ENCODE measurements at regions not wholly inside any gene's neighbourhood (a gene's known extent, or its start where the extent isn't known, plus 50 kb on each side); places are given as distances from the start of the nearest gene placed in this dataset.

- POLR2A ChIA-PET, result no interaction called here
- CTCF ChIA-PET, result interaction anchor here (1.5 kb wide), 1 partner anchor 9 kb away, joined by 4 read pairs; no protein-coding TSS in a partner anchor
- no peaks in the 10 kb centered on the region for H3K9me3 ChIP-seq
- no peak overlapping the region for H2AFZ ChIP-seq (ENCODE audit: low read depth)
- no peak overlapping the region for H3K27ac ChIP-seq (ENCODE audit: low read depth in 2 of 2, low read length in 1 of 2)
- no peak for DNase-seq
- no peak overlapping the region for H3K9ac ChIP-seq
- peaks cover 16 to 40% of the 10 kb centered on the region in 2 experiments; a peak in 3 of 4 replicates for H3K4me1 ChIP-seq (ENCODE audit: control insufficient read depth in 1 of 2, insufficient read depth in 2 of 2, low read depth in 1 of 2, low read length in 1 of 2)
- TF ChIP-seq, protein P1, sequence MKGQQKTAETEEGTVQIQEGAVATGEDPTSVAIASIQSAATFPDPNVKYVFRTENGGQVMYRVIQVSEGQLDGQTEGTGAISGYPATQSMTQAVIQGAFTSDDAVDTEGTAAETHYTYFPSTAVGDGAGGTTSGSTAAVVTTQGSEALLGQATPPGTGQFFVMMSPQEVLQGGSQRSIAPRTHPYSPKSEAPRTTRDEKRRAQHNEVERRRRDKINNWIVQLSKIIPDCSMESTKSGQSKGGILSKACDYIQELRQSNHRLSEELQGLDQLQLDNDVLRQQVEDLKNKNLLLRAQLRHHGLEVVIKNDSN (IDR thresholded peaks at IDR 0.05; ENCODE audit: borderline replicate concordance, low read depth), result no peak
- TF ChIP-seq JUND (IDR thresholded peaks at IDR 0.05) (no peak), CHD2 (IDR thresholded peaks at IDR 0.05; ENCODE audit: low read length, partially characterized antibody) (no peak), RFX5 (IDR thresholded peaks at IDR 0.05; ENCODE audit: low read length) (no peak), EZH2phosphoT487 (IDR thresholded peaks at IDR 0.05; ENCODE audit: borderline replicate concordance, low read depth) (no peak), FOXJ3 (CRISPR knock-in tag; IDR thresholded peaks at IDR 0.05) (no peak), YY1 (IDR thresholded peaks at IDR 0.05; ENCODE audit: low read depth) (no peak), MXI1 (IDR thresholded peaks at IDR 0.05; ENCODE audit: low read depth, low read length) (no peak), POLR2AphosphoS5 (IDR thresholded peaks at IDR 0.05; ENCODE audit: low read depth, low read length) (no peak), SIN3A (IDR thresholded peaks at IDR 0.05; ENCODE audit: borderline replicate concordance, low read depth, low read length) (no peak)
- TF ChIP-seq, protein P2, sequence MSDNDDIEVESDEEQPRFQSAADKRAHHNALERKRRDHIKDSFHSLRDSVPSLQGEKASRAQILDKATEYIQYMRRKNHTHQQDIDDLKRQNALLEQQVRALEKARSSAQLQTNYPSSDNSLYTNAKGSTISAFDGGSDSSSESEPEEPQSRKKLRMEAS (IDR thresholded peaks at IDR 0.05; ENCODE audit: low read depth), result no peak
- no peaks in the 10 kb centered on the region for H3K9me2 ChIP-seq
- no peaks in the 10 kb centered on the region for H4K20me1 ChIP-seq (ENCODE audit: insufficient read depth)
- no peak overlapping the region for H3K4me2 ChIP-seq
- H3K79me2 ChIP-seq (ENCODE audit: insufficient read depth), result no peaks in the 10 kb centered on the region
- H3K4me3 ChIP-seq (ENCODE audit: low read depth in 2 of 2, low read length in 1 of 2), result no peak overlapping the region
- peaks cover 9% of the 10 kb centered on the region for H3F3A ChIP-seq (replicated peaks; ENCODE audit: insufficient read depth)
- no peaks in the 10 kb centered on the region for H3K27me3 ChIP-seq (ENCODE audit: insufficient read depth)
- H3K36me3 ChIP-seq (replicated peaks in 1 of 2; ENCODE audit: control insufficient read depth in 1 of 2, insufficient read depth in 2 of 2, low read length in 1 of 2), result no peaks in the 10 kb centered on the region
- WGBS (ENCODE audit: low lambda C conversion rate), result 76% methylated on average over 5 of the region's 6 CpGs
Measured at GRCh38 chr10:78948621-78949030, 120.1 kb upstream of the ZMIZ1 start.

GRCh38 chr10:78950656-78951587, 117.8 kb upstream of the ZMIZ1 start:
- H2AFZ ChIP-seq (ENCODE audit: low read depth), result no peak overlapping the region
- H3K9ac ChIP-seq, result no peak overlapping the region
- no peaks in the 10 kb centered on the region for H3K9me2 ChIP-seq
- H4K20me1 ChIP-seq (ENCODE audit: insufficient read depth), result no peaks in the 10 kb centered on the region
- no peak overlapping the region for H3K4me2 ChIP-seq
- no peaks in the 10 kb centered on the region for H3K9me3 ChIP-seq
- no peaks in the 10 kb centered on the region for H3K27me3 ChIP-seq (ENCODE audit: insufficient read depth)
- DNase-seq, result no peak
- WGBS (ENCODE audit: low lambda C conversion rate), result 81% methylated on average over 11 of the region's 19 CpGs
- H3F3A ChIP-seq (replicated peaks; ENCODE audit: insufficient read depth), result no peaks in the 10 kb centered on the region
- ChIA-PET POLR2A (interaction anchor here (0.6 kb wide), 1 partner anchor 87 kb away, joined by 3 read pairs; no protein-coding TSS in a partner anchor), CTCF (interaction anchor here (0.6 kb wide), 1 partner anchor 475 kb away, joined by 3 read pairs; no protein-coding TSS in a partner anchor)
- H3K27ac ChIP-seq (ENCODE audit: low read depth in 2 of 2, low read length in 1 of 2), result no peak overlapping the region
- H3K4me1 ChIP-seq (ENCODE audit: control insufficient read depth in 1 of 2, insufficient read depth in 2 of 2, low read depth in 1 of 2, low read length in 1 of 2), result peaks cover 3 to 20% of the 10 kb centered on the region in 2 experiments; a peak in 1 of 4 replicates
- H3K4me3 ChIP-seq (ENCODE audit: low read depth in 2 of 2, low read length in 1 of 2), result no peak overlapping the region
- TF ChIP-seq, protein P1 (IDR thresholded peaks at IDR 0.05; ENCODE audit: borderline replicate concordance, low read depth), result no peak
- no peak for TF ChIP-seq NRF1 (IDR thresholded peaks at IDR 0.05; ENCODE audit: low read depth, low read length)
- TF ChIP-seq FOXM1 (IDR thresholded peaks at IDR 0.05; ENCODE audit: low read depth), result no peak
- no peak for TF ChIP-seq RFX5 (IDR thresholded peaks at IDR 0.05; ENCODE audit: low read length)
- TF ChIP-seq FOSL2 (IDR thresholded peaks at IDR 0.05; ENCODE audit: borderline replicate concordance, low read depth), result no peak
- no peaks in the 10 kb centered on the region for H3K79me2 ChIP-seq (ENCODE audit: insufficient read depth)
- H3K36me3 ChIP-seq (replicated peaks in 1 of 2; ENCODE audit: control insufficient read depth in 1 of 2, insufficient read depth in 2 of 2, low read length in 1 of 2), result no peaks in the 10 kb centered on the region
